HCT116 (cell line): ENCODE measurements at regions not wholly inside any gene's neighbourhood (a gene's known extent, or its start where the extent isn't known, plus 50 kb on each side); places are given as distances from the start of the nearest gene placed in this dataset.

ENCODE experiments used
- CTCF ChIP-seq, 3 experiments: fragments of 200-600 bp in 1 of 3; sonication (generic) in 1 of 3; IDR thresholded peaks in 2 of 3; conservative IDR thresholded peaks in 1 of 3; 2 replicates each; pipeline ENCODE4 v1.5.1; 2012 to 2017; ENCODE audit warnings: low read depth in 2 of 3, low read length in 2 of 3, antibody characterized with exemption in 1 of 3, borderline replicate concordance in 1 of 3, control low read depth in 1 of 3, mild to moderate bottlenecking in 1 of 3, mixed read lengths in 1 of 3, mixed run types in 1 of 3, moderate library complexity in 1 of 3; ENCODE audit not compliant: insufficient read depth in 1 of 3
- ELF1 ChIP-seq: IDR thresholded peaks from 2 replicates; pipeline ENCODE4 v1.6.1; 2012; ENCODE audit warnings: low read depth, borderline replicate concordance
- MAX ChIP-seq: IDR thresholded peaks from 2 replicates; pipeline ENCODE4 v1.6.1; 2012

- TF ChIP-seq MAX (no peak), CTCF (IDR thresholded peaks at IDR 0.05 in 2 of 3, conservative IDR thresholded peaks at IDR 0.05 in 1 of 3; ENCODE audit: borderline replicate concordance in 1 of 3, insufficient read depth in 1 of 3, low read depth in 2 of 3, low read length in 2 of 3) (no peak), ELF1 (no peak)
Observed at GRCh38 chr11:33419924-33420323, 162.7 kb downstream of the HIPK3 start.
